Hepatocyte (in vitro differentiated cells): ENCODE measurements at regions not wholly inside any gene's neighbourhood (a gene's known extent, or its start where the extent isn't known, plus 50 kb on each side); places are given as distances from the start of the nearest gene placed in this dataset.

ENCODE experiments used
- EZH2phosphoT487 ChIP-seq: fragments of 200-600 bp; sonication (generic); IDR thresholded peaks from one replicate; pipeline ENCODE4 v1.6.1; 2018; ENCODE audit warnings: antibody characterized with exemption, mild to moderate bottlenecking, low read depth, moderate library complexity; ENCODE audit not compliant: unreplicated experiment, severe bottlenecking
- TF ChIP-seq, protein P1 (sequence below): fragments of 200-600 bp; sonication (generic); IDR thresholded peaks from 2 replicates; pipeline ENCODE4 v1.5.1; 2016; ENCODE audit warnings: antibody characterized with exemption, mild to moderate bottlenecking; ENCODE audit not compliant: poor library complexity

DNA sequence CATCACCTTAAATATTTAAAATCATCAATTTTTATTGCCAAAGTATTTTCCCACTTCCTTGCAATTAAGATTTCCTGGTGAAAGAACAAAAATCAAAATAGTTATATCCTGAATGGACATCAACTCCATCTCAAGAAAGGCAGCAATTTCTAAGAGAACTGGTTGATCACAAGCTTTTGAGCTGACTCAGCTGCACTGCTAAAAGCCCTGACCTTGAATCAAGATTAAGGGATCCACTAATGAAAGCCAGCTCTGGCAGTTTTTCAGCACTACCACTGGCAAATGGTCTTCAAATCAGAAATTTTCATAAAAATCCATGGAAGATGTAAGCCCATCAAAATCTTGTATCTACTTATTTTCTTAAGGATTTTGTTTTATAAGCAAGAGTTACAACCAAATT lies 123.4 kb downstream of the SLC6A15 start:
- TF ChIP-seq, protein P1, sequence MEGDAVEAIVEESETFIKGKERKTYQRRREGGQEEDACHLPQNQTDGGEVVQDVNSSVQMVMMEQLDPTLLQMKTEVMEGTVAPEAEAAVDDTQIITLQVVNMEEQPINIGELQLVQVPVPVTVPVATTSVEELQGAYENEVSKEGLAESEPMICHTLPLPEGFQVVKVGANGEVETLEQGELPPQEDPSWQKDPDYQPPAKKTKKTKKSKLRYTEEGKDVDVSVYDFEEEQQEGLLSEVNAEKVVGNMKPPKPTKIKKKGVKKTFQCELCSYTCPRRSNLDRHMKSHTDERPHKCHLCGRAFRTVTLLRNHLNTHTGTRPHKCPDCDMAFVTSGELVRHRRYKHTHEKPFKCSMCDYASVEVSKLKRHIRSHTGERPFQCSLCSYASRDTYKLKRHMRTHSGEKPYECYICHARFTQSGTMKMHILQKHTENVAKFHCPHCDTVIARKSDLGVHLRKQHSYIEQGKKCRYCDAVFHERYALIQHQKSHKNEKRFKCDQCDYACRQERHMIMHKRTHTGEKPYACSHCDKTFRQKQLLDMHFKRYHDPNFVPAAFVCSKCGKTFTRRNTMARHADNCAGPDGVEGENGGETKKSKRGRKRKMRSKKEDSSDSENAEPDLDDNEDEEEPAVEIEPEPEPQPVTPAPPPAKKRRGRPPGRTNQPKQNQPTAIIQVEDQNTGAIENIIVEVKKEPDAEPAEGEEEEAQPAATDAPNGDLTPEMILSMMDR = no peak
- TF ChIP-seq EZH2phosphoT487 = no peak
